ENCODE measurements at regions not wholly inside any gene's neighbourhood (a gene's known extent, or its start where the extent isn't known, plus 50 kb on each side); places are given as distances from the start of the nearest gene placed in this dataset.

GRCh38 chr3:154588831-154589230 lies 158.8 kb upstream of the GPR149 start:
- Histone ChIP-seq H2AFZ (ENCODE audit: low read depth, low read length) (no peak overlapping the region), H3K9me3 (ENCODE audit: insufficient read depth, low read length) (no peaks in the 10 kb centered on the region), H3K4me2 (ENCODE audit: low read length) (no peak overlapping the region), H3K79me2 (ENCODE audit: low read length) (no peaks in the 10 kb centered on the region), H3K9ac (ENCODE audit: low read length) (no peak overlapping the region), H3K4me1 (ENCODE audit: low read length) (no peaks in the 10 kb centered on the region), H3K4me3 (ENCODE audit: low read length) (no peak overlapping the region), H3K27ac (ENCODE audit: low read length) (no peak overlapping the region), H3K36me3 (replicated peaks; ENCODE audit: low read depth, low read length) (no peaks in the 10 kb centered on the region), H3K27me3 (ENCODE audit: low read depth, low read length) (no peaks in the 10 kb centered on the region), H4K20me1 (ENCODE audit: insufficient read depth, low read length) (no peaks in the 10 kb centered on the region)
- TF ChIP-seq, protein P1, sequence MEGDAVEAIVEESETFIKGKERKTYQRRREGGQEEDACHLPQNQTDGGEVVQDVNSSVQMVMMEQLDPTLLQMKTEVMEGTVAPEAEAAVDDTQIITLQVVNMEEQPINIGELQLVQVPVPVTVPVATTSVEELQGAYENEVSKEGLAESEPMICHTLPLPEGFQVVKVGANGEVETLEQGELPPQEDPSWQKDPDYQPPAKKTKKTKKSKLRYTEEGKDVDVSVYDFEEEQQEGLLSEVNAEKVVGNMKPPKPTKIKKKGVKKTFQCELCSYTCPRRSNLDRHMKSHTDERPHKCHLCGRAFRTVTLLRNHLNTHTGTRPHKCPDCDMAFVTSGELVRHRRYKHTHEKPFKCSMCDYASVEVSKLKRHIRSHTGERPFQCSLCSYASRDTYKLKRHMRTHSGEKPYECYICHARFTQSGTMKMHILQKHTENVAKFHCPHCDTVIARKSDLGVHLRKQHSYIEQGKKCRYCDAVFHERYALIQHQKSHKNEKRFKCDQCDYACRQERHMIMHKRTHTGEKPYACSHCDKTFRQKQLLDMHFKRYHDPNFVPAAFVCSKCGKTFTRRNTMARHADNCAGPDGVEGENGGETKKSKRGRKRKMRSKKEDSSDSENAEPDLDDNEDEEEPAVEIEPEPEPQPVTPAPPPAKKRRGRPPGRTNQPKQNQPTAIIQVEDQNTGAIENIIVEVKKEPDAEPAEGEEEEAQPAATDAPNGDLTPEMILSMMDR (IDR thresholded peaks at IDR 0.05; ENCODE audit: low read depth, low read length), result no peak
- no peak for TF ChIP-seq EZH2phosphoT487 (IDR thresholded peaks at IDR 0.05; ENCODE audit: low read depth)

GRCh38 chr3:154584974-154585373 lies 155.0 kb upstream of the GPR149 start:
- TF ChIP-seq, protein P1 (IDR thresholded peaks at IDR 0.05; ENCODE audit: low read depth, low read length), result no peak
- no peak for TF ChIP-seq EZH2phosphoT487 (IDR thresholded peaks at IDR 0.05; ENCODE audit: low read depth)
- H3K4me3 ChIP-seq (ENCODE audit: low read length), result no peak overlapping the region
- peaks cover 10% of the 10 kb centered on the region for H3K4me1 ChIP-seq (ENCODE audit: low read length)
- no peak overlapping the region for H2AFZ ChIP-seq (ENCODE audit: low read depth, low read length)
- no peaks in the 10 kb centered on the region for H3K9me3 ChIP-seq (ENCODE audit: insufficient read depth, low read length)
- H3K9ac ChIP-seq (ENCODE audit: low read length), result no peak overlapping the region
- no peaks in the 10 kb centered on the region for H3K27me3 ChIP-seq (ENCODE audit: low read depth, low read length)
- H3K79me2 ChIP-seq (ENCODE audit: low read length), result no peaks in the 10 kb centered on the region
- H4K20me1 ChIP-seq (ENCODE audit: insufficient read depth, low read length), result no peaks in the 10 kb centered on the region
- no peak overlapping the region for H3K27ac ChIP-seq (ENCODE audit: low read length)
- no peak overlapping the region for H3K4me2 ChIP-seq (ENCODE audit: low read length)
- no peaks in the 10 kb centered on the region for H3K36me3 ChIP-seq (replicated peaks; ENCODE audit: low read depth, low read length)

GRCh38 chr3:154584041-154584440 lies 154.1 kb upstream of the GPR149 start:
- H3K4me1 ChIP-seq (ENCODE audit: low read length), result peaks cover 12% of the 10 kb centered on the region
- H3K4me2 ChIP-seq (ENCODE audit: low read length), result no peak overlapping the region
- no peaks in the 10 kb centered on the region for H3K27me3 ChIP-seq (ENCODE audit: low read depth, low read length)
- no peak overlapping the region for H3K9ac ChIP-seq (ENCODE audit: low read length)
- H3K27ac ChIP-seq (ENCODE audit: low read length), result no peak overlapping the region
- no peak overlapping the region for H3K4me3 ChIP-seq (ENCODE audit: low read length)
- H4K20me1 ChIP-seq (ENCODE audit: insufficient read depth, low read length), result no peaks in the 10 kb centered on the region
- no peaks in the 10 kb centered on the region for H3K79me2 ChIP-seq (ENCODE audit: low read length)
- no peak overlapping the region for H2AFZ ChIP-seq (ENCODE audit: low read depth, low read length)
- no peaks in the 10 kb centered on the region for H3K36me3 ChIP-seq (replicated peaks; ENCODE audit: low read depth, low read length)
- TF ChIP-seq EZH2phosphoT487 (IDR thresholded peaks at IDR 0.05; ENCODE audit: low read depth), result no peak
- TF ChIP-seq, protein P1 (IDR thresholded peaks at IDR 0.05; ENCODE audit: low read depth, low read length), result peak; percentile 24
- no peaks in the 10 kb centered on the region for H3K9me3 ChIP-seq (ENCODE audit: insufficient read depth, low read length)

- Histone ChIP-seq H3K9ac (ENCODE audit: low read length) (no peak overlapping the region), H3K4me2 (ENCODE audit: low read length) (no peak overlapping the region), H3K27ac (ENCODE audit: low read length) (no peak overlapping the region), H3K4me1 (ENCODE audit: low read length) (peaks cover 12% of the 10 kb centered on the region), H4K20me1 (ENCODE audit: insufficient read depth, low read length) (no peaks in the 10 kb centered on the region), H3K27me3 (ENCODE audit: low read depth, low read length) (no peaks in the 10 kb centered on the region), H3K9me3 (ENCODE audit: insufficient read depth, low read length) (no peaks in the 10 kb centered on the region), H3K4me3 (ENCODE audit: low read length) (no peak overlapping the region), H3K79me2 (ENCODE audit: low read length) (no peaks in the 10 kb centered on the region), H2AFZ (ENCODE audit: low read depth, low read length) (no peak overlapping the region), H3K36me3 (replicated peaks; ENCODE audit: low read depth, low read length) (no peaks in the 10 kb centered on the region)
- no peak for TF ChIP-seq EZH2phosphoT487 (IDR thresholded peaks at IDR 0.05; ENCODE audit: low read depth)
- TF ChIP-seq, protein P1 (IDR thresholded peaks at IDR 0.05; ENCODE audit: low read depth, low read length), result no peak
Observed at GRCh38 chr3:154583086-154583634, 153.2 kb upstream of the GPR149 start.
